ENCODE measurements at regions not wholly inside any gene's neighbourhood (a gene's known extent, or its start where the extent isn't known, plus 50 kb on each side); places are given as distances from the start of the nearest gene placed in this dataset.

DNA sequence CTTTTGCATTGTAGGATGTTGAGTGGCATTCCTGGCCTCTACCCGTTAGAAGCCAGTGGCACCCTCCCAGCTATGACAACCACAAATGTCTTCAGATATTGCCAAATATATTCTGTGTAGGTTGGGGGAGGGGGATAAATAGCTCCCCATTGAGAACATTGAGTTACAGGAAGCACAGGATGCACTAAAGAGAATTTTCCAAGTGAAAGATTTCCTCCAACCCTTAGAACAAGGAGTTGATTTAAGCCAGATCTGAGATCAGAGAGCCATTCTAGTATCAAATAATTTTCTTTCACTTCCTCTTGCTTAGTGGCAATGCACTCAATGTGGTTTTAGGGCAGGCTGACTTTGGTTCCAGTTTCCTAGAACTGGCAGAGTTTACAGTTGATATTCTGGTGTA is 436.6 kb downstream of the C4orf33 start:
- dilution Hi-C loops (cut with HindIII; ENCODE audit: low sequenced_read_pairs, unreplicated experiment): no loop called here
- no peak overlapping the region for H2BK5ac ChIP-seq (ENCODE audit: low read depth, low read length, poor library complexity, severe bottlenecking)
- H3K9me1 ChIP-seq (ENCODE audit: insufficient read depth, low read length): no peaks in the 10 kb centered on the region
- H2AK5ac ChIP-seq (ENCODE audit: low read depth, low read length): no peak overlapping the region
- no peak overlapping the region for H3K27ac ChIP-seq (ENCODE audit: insufficient read depth, low read length)
- no peak overlapping the region for H3K23ac ChIP-seq (ENCODE audit: low read depth, low read length)
- no peaks in the 10 kb centered on the region for H3K79me1 ChIP-seq (ENCODE audit: low read depth in 1 of 2, low read length in 2 of 2)
- H3K9me3 ChIP-seq (ENCODE audit: control insufficient read depth, insufficient read depth, low read length): peaks cover 6% of the 10 kb centered on the region
- no peaks in the 10 kb centered on the region for H3K27me3 ChIP-seq (ENCODE audit: control insufficient read depth, insufficient read depth, low read length)
- no peaks in the 10 kb centered on the region for H3K36me3 ChIP-seq (ENCODE audit: control insufficient read depth, insufficient read depth, low read length)
- ChIA-PET CTCF (no interaction called here), POLR2A (ENCODE audit: unreplicated experiment) (no interaction called here)
- no peak overlapping the region for H4K8ac ChIP-seq (ENCODE audit: low read depth in 2 of 2, low read length in 2 of 2)
- H2BK15ac ChIP-seq (ENCODE audit: low read depth, low read length): no peak overlapping the region
- H3K4me2 ChIP-seq (ENCODE audit: low read depth, low read length): no peak overlapping the region
- in situ Hi-C loops (cut with MboI; ENCODE audit: low sequenced_read_pairs): no loop called here
- H4K5ac ChIP-seq (ENCODE audit: low read depth, low read length): no peak overlapping the region
- BruUV-seq (replicated peaks): no TSS peak
- no CpG with 5 or more reads among the region's 1 CpG for WGBS, 2 experiments (ENCODE audit: extremely low coverage in 2 of 2, insufficient read length in 1 of 2)
- no peaks in the 10 kb centered on the region for H4K20me1 ChIP-seq (ENCODE audit: insufficient read depth, low read length)
- no peak overlapping the region for H3K14ac ChIP-seq (replicated peaks; ENCODE audit: low read depth, low read length)
- no peak overlapping the region for H3K18ac ChIP-seq (ENCODE audit: low read depth, low read length)
- H2BK120ac ChIP-seq (ENCODE audit: low read depth, low read length): no peak overlapping the region
- H3K9ac ChIP-seq (ENCODE audit: low read depth, low read length): no peak overlapping the region
- no peak overlapping the region for H2AFZ ChIP-seq (replicated peaks; ENCODE audit: low read length, poor library complexity)
- no peak overlapping the region for H3K4me3 ChIP-seq (ENCODE audit: insufficient read depth, low read depth, low read length)
- DNase-seq: no peak
- no peak overlapping the region for H3K4ac ChIP-seq (ENCODE audit: low read depth, low read length)
- H3K56ac ChIP-seq (ENCODE audit: extremely low read depth, insufficient read depth, low read length): no peak overlapping the region
- intact Hi-C loops (cut with micrococcal nuclease): no loop called here
- no peak overlapping the region for H2AK9ac ChIP-seq (replicated peaks; ENCODE audit: low read depth, low read length, poor library complexity)
- H2BK20ac ChIP-seq (ENCODE audit: low read depth, low read length): no peak overlapping the region
- no peak for ATAC-seq (ENCODE audit: low read depth)
- no peaks in the 10 kb centered on the region for H3K4me1 ChIP-seq (ENCODE audit: control insufficient read depth, insufficient read depth, low read length)
- H4K91ac ChIP-seq (ENCODE audit: insufficient read depth, low read depth, low read length): no peak overlapping the region
- no peak for TF ChIP-seq FOS (IDR thresholded peaks at IDR 0.05; ENCODE audit: low read depth, low read length)
- no peak for TF ChIP-seq NFE2L2 (IDR thresholded peaks at IDR 0.05; ENCODE audit: low read depth, low read length)
- TF ChIP-seq RCOR1 (IDR thresholded peaks at IDR 0.05; ENCODE audit: insufficient replicate concordance, low read length): no peak
- no peak for TF ChIP-seq CEBPB (IDR thresholded peaks at IDR 0.05; ENCODE audit: low read depth, low read length)
- TF ChIP-seq POLR2A (IDR thresholded peaks at IDR 0.05; ENCODE audit: low read depth, low read length): no peak
- no peak for TF ChIP-seq MAZ (IDR thresholded peaks at IDR 0.05; ENCODE audit: borderline replicate concordance, low read depth, low read length)
- TF ChIP-seq RAD21 (IDR thresholded peaks at IDR 0.05; ENCODE audit: low read length): no peak
- TF ChIP-seq BHLHE40 (IDR thresholded peaks at IDR 0.05; ENCODE audit: low read depth, low read length): no peak
- TF ChIP-seq, protein P1, sequence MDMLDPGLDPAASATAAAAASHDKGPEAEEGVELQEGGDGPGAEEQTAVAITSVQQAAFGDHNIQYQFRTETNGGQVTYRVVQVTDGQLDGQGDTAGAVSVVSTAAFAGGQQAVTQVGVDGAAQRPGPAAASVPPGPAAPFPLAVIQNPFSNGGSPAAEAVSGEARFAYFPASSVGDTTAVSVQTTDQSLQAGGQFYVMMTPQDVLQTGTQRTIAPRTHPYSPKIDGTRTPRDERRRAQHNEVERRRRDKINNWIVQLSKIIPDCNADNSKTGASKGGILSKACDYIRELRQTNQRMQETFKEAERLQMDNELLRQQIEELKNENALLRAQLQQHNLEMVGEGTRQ (IDR thresholded peaks at IDR 0.05; ENCODE audit: low read depth, low read length): no peak
- TF ChIP-seq CHD1 (IDR thresholded peaks at IDR 0.05; ENCODE audit: low read depth, low read length): no peak
- no peak for TF ChIP-seq SMC3 (IDR thresholded peaks at IDR 0.05; ENCODE audit: low read depth, low read length)
- TF ChIP-seq, protein P2, sequence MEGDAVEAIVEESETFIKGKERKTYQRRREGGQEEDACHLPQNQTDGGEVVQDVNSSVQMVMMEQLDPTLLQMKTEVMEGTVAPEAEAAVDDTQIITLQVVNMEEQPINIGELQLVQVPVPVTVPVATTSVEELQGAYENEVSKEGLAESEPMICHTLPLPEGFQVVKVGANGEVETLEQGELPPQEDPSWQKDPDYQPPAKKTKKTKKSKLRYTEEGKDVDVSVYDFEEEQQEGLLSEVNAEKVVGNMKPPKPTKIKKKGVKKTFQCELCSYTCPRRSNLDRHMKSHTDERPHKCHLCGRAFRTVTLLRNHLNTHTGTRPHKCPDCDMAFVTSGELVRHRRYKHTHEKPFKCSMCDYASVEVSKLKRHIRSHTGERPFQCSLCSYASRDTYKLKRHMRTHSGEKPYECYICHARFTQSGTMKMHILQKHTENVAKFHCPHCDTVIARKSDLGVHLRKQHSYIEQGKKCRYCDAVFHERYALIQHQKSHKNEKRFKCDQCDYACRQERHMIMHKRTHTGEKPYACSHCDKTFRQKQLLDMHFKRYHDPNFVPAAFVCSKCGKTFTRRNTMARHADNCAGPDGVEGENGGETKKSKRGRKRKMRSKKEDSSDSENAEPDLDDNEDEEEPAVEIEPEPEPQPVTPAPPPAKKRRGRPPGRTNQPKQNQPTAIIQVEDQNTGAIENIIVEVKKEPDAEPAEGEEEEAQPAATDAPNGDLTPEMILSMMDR (conservative IDR thresholded peaks at IDR 0.05; ENCODE audit: low read depth, low read length): no peak
- no peak for TF ChIP-seq MXI1 (IDR thresholded peaks at IDR 0.05; ENCODE audit: borderline replicate concordance, low read depth, low read length)
- no peak for TF ChIP-seq MAFK (IDR thresholded peaks at IDR 0.05; ENCODE audit: low read depth, low read length)
- TF ChIP-seq, protein P3, sequence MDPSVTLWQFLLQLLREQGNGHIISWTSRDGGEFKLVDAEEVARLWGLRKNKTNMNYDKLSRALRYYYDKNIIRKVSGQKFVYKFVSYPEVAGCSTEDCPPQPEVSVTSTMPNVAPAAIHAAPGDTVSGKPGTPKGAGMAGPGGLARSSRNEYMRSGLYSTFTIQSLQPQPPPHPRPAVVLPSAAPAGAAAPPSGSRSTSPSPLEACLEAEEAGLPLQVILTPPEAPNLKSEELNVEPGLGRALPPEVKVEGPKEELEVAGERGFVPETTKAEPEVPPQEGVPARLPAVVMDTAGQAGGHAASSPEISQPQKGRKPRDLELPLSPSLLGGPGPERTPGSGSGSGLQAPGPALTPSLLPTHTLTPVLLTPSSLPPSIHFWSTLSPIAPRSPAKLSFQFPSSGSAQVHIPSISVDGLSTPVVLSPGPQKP (IDR thresholded peaks at IDR 0.05; ENCODE audit: borderline replicate concordance, low read depth, low read length): no peak
- no peak for TF ChIP-seq RFX5 (IDR thresholded peaks at IDR 0.05; ENCODE audit: low read depth, low read length)

Measured in IMR-90 (cell line).